ENCODE measurements at regions not wholly inside any gene's neighbourhood (a gene's known extent, or its start where the extent isn't known, plus 50 kb on each side); places are given as distances from the start of the nearest gene placed in this dataset.

GRCh38 chr16:87056551-87056950 is 260.6 kb downstream of the C16orf95 start:
- no peak overlapping the region for H3K4me3 ChIP-seq (ENCODE audit: low read depth, low read length)
- no peak for TF ChIP-seq CTCF (IDR thresholded peaks at IDR 0.05; ENCODE audit: low read depth, low read length)

GRCh38 chr16:87057211-87057881 is 259.8 kb downstream of the C16orf95 start:
- TF ChIP-seq CTCF (IDR thresholded peaks at IDR 0.05; ENCODE audit: low read depth, low read length): no peak
- no peak overlapping the region for H3K4me3 ChIP-seq (ENCODE audit: low read depth, low read length)

GRCh38 chr16:87057951-87058560 is 259.1 kb downstream of the C16orf95 start:
- no peak overlapping the region for H3K4me3 ChIP-seq (ENCODE audit: low read depth, low read length)
- TF ChIP-seq CTCF (IDR thresholded peaks at IDR 0.05; ENCODE audit: low read depth, low read length): no peak

GRCh38 chr16:87058728-87059250 is 258.4 kb downstream of the C16orf95 start:
- TF ChIP-seq CTCF (IDR thresholded peaks at IDR 0.05; ENCODE audit: low read depth, low read length): no peak
- H3K4me3 ChIP-seq (ENCODE audit: low read depth, low read length): no peak overlapping the region

- H3K4me3 ChIP-seq (ENCODE audit: low read depth, low read length): no peak overlapping the region
- TF ChIP-seq CTCF (IDR thresholded peaks at IDR 0.05; ENCODE audit: low read depth, low read length): no peak
These were observed 256.9 kb downstream of the C16orf95 start for GRCh38 chr16:87060034-87060986.

GRCh38 chr16:87061243-87061920 is 255.8 kb downstream of the C16orf95 start:
- TF ChIP-seq CTCF (IDR thresholded peaks at IDR 0.05; ENCODE audit: low read depth, low read length): no peak

More at GRCh38 chr16:87061243-87061920, 255.8 kb downstream of the C16orf95 start:
- no peak overlapping the region for H3K4me3 ChIP-seq (ENCODE audit: low read depth, low read length)
